SK-N-MC (cell line): ENCODE measurements at regions not wholly inside any gene's neighbourhood (a gene's known extent, or its start where the extent isn't known, plus 50 kb on each side); places are given as distances from the start of the nearest gene placed in this dataset.

ENCODE experiments used
- DNase-seq: peaks from one replicate; pipeline ENCODE4 v3.0.0-alpha.2; 2011; ENCODE audit warnings: low read depth, low spot score
- H3K27ac ChIP-seq: fragments of 200-600 bp; sonication (generic); 2 replicates; pipeline ENCODE4 v1.5.1; 2016; ENCODE audit warnings: mixed run types
- H3K36me3 ChIP-seq: fragments of 200-600 bp; sonication (generic); 2 replicates; pipeline ENCODE4 v1.6.1; 2017; ENCODE audit warnings: antibody characterized with exemption, low read length, mixed read lengths; ENCODE audit not compliant: insufficient read depth
- H3K4me3 ChIP-seq: fragments of 200-600 bp; sonication (generic); 2 replicates; pipeline ENCODE4 v1.5.1; 2016
- H3K9ac ChIP-seq: fragments of 200-600 bp; sonication (generic); 2 replicates; pipeline ENCODE4 v1.8.0; 2017; ENCODE audit warnings: mixed run types, mixed read lengths; ENCODE audit not compliant: insufficient read length
- H3K9me3 ChIP-seq: fragments of 200-600 bp; sonication (generic); 2 replicates; pipeline ENCODE4 v1.6.1; 2017; ENCODE audit warnings: low read depth, mild to moderate bottlenecking, antibody characterized with exemption, low read length, moderate library complexity, mixed read lengths
- EZH2 ChIP-seq: fragments of 200-600 bp; sonication (generic); IDR thresholded peaks from one replicate; pipeline ENCODE4 v1.6.1; 2017; ENCODE audit warnings: antibody characterized with exemption
- FOXP2 ChIP-seq: optimal IDR thresholded peaks from 2 replicates; pipeline ENCODE3; 2011; ENCODE audit warnings: mild to moderate bottlenecking, moderate library complexity; ENCODE audit not compliant: insufficient read depth; ENCODE audit errors: extremely low read length, control extremely low read depth
- POLR2AphosphoS5 ChIP-seq: IDR thresholded peaks from 2 replicates; pipeline ENCODE4 v1.6.1; 2012; ENCODE audit warnings: mild to moderate bottlenecking, low read depth, low read length, borderline replicate concordance

DNA sequence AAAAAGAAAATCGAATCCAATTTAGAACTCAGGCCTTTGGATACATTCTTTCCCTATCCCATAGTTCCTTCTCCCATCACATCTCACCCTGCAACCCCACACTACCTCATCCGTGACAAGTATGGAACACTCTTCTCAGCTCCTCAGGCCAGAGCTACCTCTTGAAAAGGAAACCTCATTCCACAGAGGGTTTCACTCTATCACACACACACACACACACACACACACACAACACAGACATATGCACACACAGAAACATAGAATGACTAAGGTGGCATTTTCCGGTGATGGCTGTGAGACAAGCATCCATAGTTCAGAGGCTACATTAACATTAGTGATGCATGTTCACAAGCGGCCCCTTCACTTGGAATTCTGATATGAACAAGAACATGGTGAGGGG, 122.0 kb upstream of the HES1 start:
- Histone ChIP-seq H3K9me3 (no peaks in the 10 kb centered on the region), H3K9ac (no peak overlapping the region), H3K27ac (no peak overlapping the region), H3K4me3 (no peak overlapping the region), H3K36me3 (no peaks in the 10 kb centered on the region)
- DNase-seq: no peak
- no peak for TF ChIP-seq FOXP2
- TF ChIP-seq POLR2AphosphoS5: no peak
- no peak for TF ChIP-seq EZH2

DNA sequence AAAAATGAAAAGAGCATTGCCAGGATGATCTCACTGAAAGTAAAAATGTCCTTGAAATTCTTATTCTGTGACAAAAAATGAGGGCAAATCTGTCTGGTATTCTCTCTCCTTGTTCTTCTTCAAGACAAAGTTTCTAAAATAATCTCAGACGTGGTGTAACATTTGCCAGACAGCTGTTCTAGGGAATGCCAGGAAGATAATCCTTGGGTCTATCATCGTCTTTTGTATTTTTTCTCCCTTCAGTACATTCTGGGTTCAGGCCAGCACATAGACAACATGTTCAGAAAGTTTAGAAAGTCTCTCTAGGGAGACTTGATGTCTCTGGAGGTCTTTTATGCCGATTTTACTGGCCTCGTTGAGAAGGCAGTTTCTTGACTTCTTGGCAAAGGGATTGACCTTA, 121.2 kb upstream of the HES1 start:
- H3K9ac ChIP-seq: no peak overlapping the region
- H3K36me3 ChIP-seq: no peaks in the 10 kb centered on the region
- no peak for DNase-seq
- H3K9me3 ChIP-seq: no peaks in the 10 kb centered on the region
- H3K4me3 ChIP-seq: no peak overlapping the region
- TF ChIP-seq FOXP2 (no peak), POLR2AphosphoS5 (no peak), EZH2 (no peak)
- no peak overlapping the region for H3K27ac ChIP-seq

DNA sequence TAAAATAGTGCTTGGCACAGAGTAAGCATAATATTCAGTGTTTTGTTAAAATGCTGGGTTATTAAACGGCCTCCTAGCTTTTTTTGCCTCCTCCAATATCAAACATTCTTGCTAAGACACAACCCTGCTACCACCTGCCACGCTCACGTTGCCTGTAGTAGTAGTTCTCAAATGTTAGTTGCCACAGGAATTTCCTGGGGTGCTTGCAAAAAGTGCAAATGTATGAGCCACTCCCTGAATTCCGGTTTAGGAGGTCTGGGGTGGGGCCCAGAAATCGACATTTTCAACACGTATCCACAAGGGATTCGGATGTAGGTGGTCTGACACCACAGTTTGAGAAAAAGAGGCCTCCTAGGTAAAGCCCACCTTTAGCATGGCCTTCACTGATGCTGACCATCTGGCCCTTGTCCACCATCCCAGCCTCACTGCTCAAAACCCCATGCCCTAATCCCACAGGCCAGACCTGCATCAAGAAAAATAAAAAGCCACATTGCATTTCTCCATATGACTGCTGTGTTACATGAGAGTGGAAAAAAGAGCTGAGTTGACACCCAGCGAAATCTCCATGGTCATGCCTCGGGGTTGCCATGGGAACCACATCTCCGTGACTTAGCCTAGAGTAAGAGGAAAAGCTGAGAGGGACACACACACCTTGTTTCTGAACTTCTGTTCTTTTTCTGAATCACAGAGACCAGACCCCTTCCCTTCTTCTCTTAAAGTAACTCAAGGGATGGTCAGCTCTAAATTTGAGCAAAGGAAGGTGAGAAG, 116.4 kb upstream of the HES1 start:
- no peaks in the 10 kb centered on the region for H3K36me3 ChIP-seq
- DNase-seq: no peak
- H3K9me3 ChIP-seq: no peaks in the 10 kb centered on the region
- TF ChIP-seq EZH2: no peak
- TF ChIP-seq POLR2AphosphoS5: no peak
- TF ChIP-seq FOXP2: no peak
- H3K27ac ChIP-seq: no peak overlapping the region
- no peak overlapping the region for H3K4me3 ChIP-seq
- H3K9ac ChIP-seq: no peak overlapping the region

DNA sequence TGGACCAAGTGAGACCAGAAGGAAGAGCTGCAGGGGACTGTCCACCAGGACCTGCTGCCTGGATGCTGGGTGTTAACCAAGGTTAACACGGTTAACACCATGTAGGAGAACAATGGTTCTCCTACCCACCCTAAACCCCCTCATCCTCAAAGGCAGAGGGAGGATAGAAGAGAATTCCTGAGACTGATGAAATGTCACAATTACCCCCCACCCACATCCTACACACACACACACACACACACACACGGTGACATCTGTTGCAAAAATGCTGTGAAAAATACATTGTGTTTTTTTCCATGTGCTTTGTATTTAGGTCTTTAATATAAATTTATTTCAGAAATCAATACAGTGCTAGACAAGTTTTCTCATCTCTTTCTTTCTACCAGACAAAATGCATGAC, 113.9 kb upstream of the HES1 start:
- Histone ChIP-seq H3K9ac (no peak overlapping the region), H3K36me3 (no peaks in the 10 kb centered on the region), H3K27ac (no peak overlapping the region), H3K9me3 (no peaks in the 10 kb centered on the region), H3K4me3 (no peak overlapping the region)
- TF ChIP-seq EZH2: no peak
- no peak for TF ChIP-seq POLR2AphosphoS5
- DNase-seq: no peak

DNA sequence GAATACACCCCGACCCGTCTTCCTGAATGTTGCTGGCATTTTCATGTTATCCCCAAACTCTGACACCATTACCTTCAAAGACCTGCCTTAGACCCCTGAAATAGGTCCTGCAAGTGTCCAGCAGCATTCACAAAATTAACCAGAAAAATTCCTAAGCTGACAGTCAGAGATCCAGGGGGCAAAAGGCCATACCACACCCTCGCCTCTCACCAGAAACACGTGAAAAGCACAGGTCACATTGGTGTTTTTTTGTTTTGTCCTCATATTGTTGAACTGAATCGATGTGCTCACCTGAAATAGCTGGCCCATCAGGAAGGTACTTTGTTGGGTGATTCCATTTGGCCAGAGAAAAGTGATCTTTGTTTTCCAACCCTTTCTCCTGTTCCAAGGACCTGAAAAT, 113.1 kb upstream of the HES1 start:
- no peak for DNase-seq
- H3K9ac ChIP-seq: no peak overlapping the region
- H3K36me3 ChIP-seq: no peaks in the 10 kb centered on the region
- H3K27ac ChIP-seq: no peak overlapping the region
- TF ChIP-seq POLR2AphosphoS5 (no peak), FOXP2 (no peak), EZH2 (no peak)
- H3K9me3 ChIP-seq: no peaks in the 10 kb centered on the region
- no peak overlapping the region for H3K4me3 ChIP-seq

DNA sequence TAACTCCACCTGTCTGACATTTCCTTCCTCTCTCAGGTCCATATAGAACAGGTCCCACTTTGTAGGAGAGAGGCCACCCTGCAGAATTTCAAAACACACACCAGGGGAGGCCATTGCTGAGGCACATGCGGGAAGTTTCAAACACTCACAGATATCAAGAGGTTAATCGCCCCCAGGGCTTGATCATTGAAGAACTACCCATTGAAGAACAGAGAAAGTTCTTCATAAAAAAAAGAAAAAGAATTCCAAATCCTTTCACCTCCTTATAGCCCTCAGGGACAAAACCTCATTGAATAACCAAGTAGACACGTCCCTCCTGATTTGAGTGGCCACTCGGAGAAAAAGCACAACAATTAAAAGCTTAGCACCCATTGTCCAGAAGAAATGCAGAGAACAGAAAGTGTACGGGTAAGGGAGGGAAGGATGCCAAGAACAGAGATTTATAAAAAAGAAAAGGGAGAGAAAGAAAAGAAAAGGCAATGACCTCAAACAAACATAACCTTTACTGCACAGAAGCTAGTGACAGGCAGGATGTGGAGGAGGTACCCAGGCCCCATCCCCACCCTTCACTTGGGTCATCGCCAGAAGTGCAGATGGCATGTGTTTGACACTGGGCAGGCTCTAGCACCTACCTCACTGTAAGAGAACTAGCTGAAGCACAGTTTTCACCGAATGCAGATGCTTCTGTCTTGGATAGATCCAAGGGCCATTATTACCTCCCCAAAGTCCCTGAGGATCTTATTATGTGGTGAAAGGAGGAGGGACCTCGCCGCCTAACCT, 112.3 kb upstream of the HES1 start:
- TF ChIP-seq EZH2 (no peak), FOXP2 (no peak), POLR2AphosphoS5 (no peak)
- no peaks in the 10 kb centered on the region for H3K9me3 ChIP-seq
- DNase-seq: no peak
- H3K36me3 ChIP-seq: no peaks in the 10 kb centered on the region
- H3K4me3 ChIP-seq: no peak overlapping the region
- no peak overlapping the region for H3K9ac ChIP-seq
- H3K27ac ChIP-seq: no peak overlapping the region

DNA sequence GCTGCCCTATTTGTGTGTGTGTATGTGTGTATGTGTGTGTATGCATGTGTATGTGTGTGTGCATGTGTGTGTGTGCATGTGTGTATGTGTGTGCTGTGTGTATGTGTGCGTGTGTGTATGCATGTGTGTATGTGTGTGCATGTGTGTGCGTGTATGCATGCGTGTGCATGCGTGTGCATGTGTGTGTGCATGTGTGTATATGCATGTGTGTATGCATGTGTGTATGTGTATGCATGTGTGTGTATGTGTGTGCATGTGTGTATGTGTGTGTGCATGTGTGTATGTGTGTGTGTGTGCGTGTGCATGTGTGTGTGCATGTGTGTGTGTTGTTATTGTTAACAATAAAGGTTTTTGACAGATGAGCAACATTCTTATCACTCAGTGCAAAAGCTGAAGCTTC, 110.8 kb upstream of the HES1 start:
- Histone ChIP-seq H3K27ac (no peak overlapping the region), H3K4me3 (no peak overlapping the region), H3K9me3 (no peaks in the 10 kb centered on the region), H3K9ac (no peak overlapping the region), H3K36me3 (no peaks in the 10 kb centered on the region)
- TF ChIP-seq EZH2 (no peak), FOXP2 (no peak), POLR2AphosphoS5 (no peak)
- DNase-seq: no peak

DNA sequence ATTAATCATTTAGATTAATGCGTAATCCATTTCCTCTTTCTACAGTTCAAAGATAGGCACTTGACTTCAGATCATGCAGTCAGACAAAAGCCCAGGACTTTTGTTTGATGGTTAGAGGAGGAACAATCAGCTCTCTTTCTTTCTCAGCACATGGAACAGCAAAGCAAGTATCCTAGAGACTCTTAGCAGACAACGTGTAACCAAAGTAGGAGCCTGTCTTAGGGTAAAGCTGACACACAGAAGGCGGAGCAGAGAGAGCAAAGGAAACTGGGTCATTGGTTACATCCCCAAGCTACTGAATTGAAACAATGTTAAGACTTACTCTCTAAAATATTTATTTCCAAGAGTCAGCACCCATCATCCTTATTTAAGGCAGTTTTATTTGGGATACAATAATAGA, 110.0 kb upstream of the HES1 start:
- DNase-seq: no peak
- Histone ChIP-seq H3K36me3 (no peaks in the 10 kb centered on the region), H3K27ac (no peak overlapping the region), H3K4me3 (no peak overlapping the region), H3K9ac (no peak overlapping the region), H3K9me3 (no peaks in the 10 kb centered on the region)
- TF ChIP-seq FOXP2: no peak
- no peak for TF ChIP-seq POLR2AphosphoS5
- TF ChIP-seq EZH2: no peak
